GM13977 (cell line): ENCODE measurements at regions not wholly inside any gene's neighbourhood (a gene's known extent, or its start where the extent isn't known, plus 50 kb on each side); places are given as distances from the start of the nearest gene placed in this dataset.

Experiments
- DNase-seq: peaks from one replicate; pipeline ENCODE4 v3.0.0; 2012; ENCODE audit warnings: low spot score
- CTCF ChIP-seq: IDR thresholded peaks from 2 replicates; pipeline ENCODE4 v1.5.1; 2012; ENCODE audit warnings: mild to moderate bottlenecking, control low read depth; ENCODE audit not compliant: insufficient read depth; ENCODE audit errors: extremely low read depth, missing control alignments
- in situ Hi-C: fragments of 300-500 bp; cut with MboI; formaldehyde crosslinking; loops from one replicate; pipeline ENCODE4 v1.12.0; 2022; ENCODE audit warnings: low sequenced_read_pairs, low pct_unique_long_range_greater_than_20kb, mixed read lengths, inconsistent platforms; ENCODE audit not compliant: unreplicated experiment

GRCh38 chr2:217741381-217741955, 261.3 kb downstream of the TNS1 start:
- DNase-seq = no peak
- in situ Hi-C loops = no loop called here
- no peak for TF ChIP-seq CTCF

GRCh38 chr2:217740756-217741155, 262.0 kb downstream of the TNS1 start:
- TF ChIP-seq CTCF = no peak
- no peak for DNase-seq
- in situ Hi-C loops = no loop called here

- DNase-seq = no peak
- in situ Hi-C loops = no loop called here
- TF ChIP-seq CTCF = no peak
Observed at GRCh38 chr2:217740178-217740577, 262.6 kb downstream of the TNS1 start.

- in situ Hi-C loops = no loop called here
- no peak for TF ChIP-seq CTCF
- DNase-seq = no peak
Observed at GRCh38 chr2:217739741-217740140, 263.1 kb downstream of the TNS1 start.

- in situ Hi-C loops = no loop called here
- no peak for DNase-seq
- no peak for TF ChIP-seq CTCF
Observed at GRCh38 chr2:217738061-217738460, 264.7 kb downstream of the TNS1 start.

- no peak for DNase-seq
- no peak for TF ChIP-seq CTCF
- in situ Hi-C loops = no loop called here
Observed at GRCh38 chr2:217736776-217737550, 265.8 kb downstream of the TNS1 start.

GRCh38 chr2:217735899-217736298, 266.9 kb downstream of the TNS1 start:
- DNase-seq = no peak
- in situ Hi-C loops = no loop called here
- no peak for TF ChIP-seq CTCF
